ENCODE measurements at regions not wholly inside any gene's neighbourhood (a gene's known extent, or its start where the extent isn't known, plus 50 kb on each side); places are given as distances from the start of the nearest gene placed in this dataset.

- no peak for TF ChIP-seq CTCF (IDR thresholded peaks at IDR 0.05)
- 95% methylated on average over 17 of the region's 21 CpGs for WGBS (ENCODE audit: insufficient coverage)
- Mint-ChIP-seq H3K4me1 (no peaks in the 10 kb centered on the region), H3K9me3 (peaks cover 0 to 6% (median 2%) of the 10 kb centered on the region in 7 donors), H3K36me3 (no peaks in the 10 kb centered on the region), H3K27ac (no peak overlapping the region), H3K4me3 (no peak overlapping the region), H3K27me3 (ENCODE audit: low read depth in 3 of 3) (peaks cover 1 to 5% (median 3%) of the 10 kb centered on the region in 3 donors)
- no peak overlapping the region for H3K4me3 ChIP-seq (replicated peaks in 1 of 3; ENCODE audit: low read depth in 2 of 3, low read length in 3 of 3)
- H3K27ac ChIP-seq (ENCODE audit: low read depth in 1 of 2, low read length in 2 of 2): no peak overlapping the region
- H4K20me1 ChIP-seq (ENCODE audit: insufficient read depth, low read length): no peaks in the 10 kb centered on the region
- no peak overlapping the region for H2AFZ ChIP-seq (ENCODE audit: insufficient read depth, low read depth, low read length, poor library complexity, severe bottlenecking)
- no peaks in the 10 kb centered on the region for H3K4me1 ChIP-seq (ENCODE audit: control insufficient read depth in 1 of 2, insufficient read depth in 2 of 2, low read length in 2 of 2)
- H3K79me2 ChIP-seq (ENCODE audit: insufficient read depth, low read length): no peaks in the 10 kb centered on the region
- H3K27me3 ChIP-seq (ENCODE audit: control insufficient read depth in 2 of 2, insufficient read depth in 2 of 2, low read length in 2 of 2): no peaks in the 10 kb centered on the region
- H3K36me3 ChIP-seq (replicated peaks in 1 of 2; ENCODE audit: control insufficient read depth in 1 of 2, insufficient read depth in 2 of 2, low read length in 2 of 2): no peaks in the 10 kb centered on the region
- intact Hi-C loops (cut with micrococcal nuclease): no loop called here
- no peak for DNase-seq
- peaks cover 0 to 2% of the 10 kb centered on the region in 2 donors for H3K9me3 ChIP-seq (replicated peaks in 1 of 2; ENCODE audit: control insufficient read depth in 1 of 2, insufficient read depth in 1 of 2, low read length in 2 of 2)
- H3K4me2 ChIP-seq (replicated peaks; ENCODE audit: extremely low read depth, low read length, poor library complexity, severe bottlenecking): no peak overlapping the region
- no peak overlapping the region for H3K9ac ChIP-seq (ENCODE audit: insufficient read depth, low read length, poor library complexity, severe bottlenecking)
These were observed 85.5 kb upstream of the RPS6KA2 start for GRCh38 chr6:166712286-166713228.

DNA sequence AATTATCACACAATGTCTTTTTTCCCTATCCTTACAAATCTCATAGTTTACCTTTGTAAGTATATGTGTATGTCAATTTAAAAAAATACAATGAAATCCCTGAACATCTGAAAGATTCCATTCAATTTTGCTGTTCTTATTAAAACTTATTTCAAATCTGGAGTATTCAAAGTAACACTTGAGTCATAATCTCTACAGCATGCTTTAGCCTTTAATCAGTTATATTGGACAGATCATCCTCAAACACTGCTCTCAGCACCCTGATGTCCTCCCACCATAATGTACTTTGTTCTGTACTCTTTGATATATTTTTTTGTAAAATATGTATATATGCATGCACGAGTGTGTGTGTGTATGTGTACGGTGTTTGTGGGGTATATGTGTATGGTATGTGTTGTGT, 83.0 kb upstream of the RPS6KA2 start:
- no peak for TF ChIP-seq CTCF (IDR thresholded peaks at IDR 0.05)
- no peaks in the 10 kb centered on the region for H4K20me1 ChIP-seq (ENCODE audit: insufficient read depth, low read length)
- Mint-ChIP-seq H3K4me3 (no peak overlapping the region), H3K27ac (no peak overlapping the region), H3K9me3 (peaks cover 0 to 6% (median 2%) of the 10 kb centered on the region in 7 donors), H3K36me3 (no peaks in the 10 kb centered on the region), H3K4me1 (peaks cover 4% of the 10 kb centered on the region), H3K27me3 (ENCODE audit: low read depth in 3 of 3) (peaks cover 0 to 3% (median 1%) of the 10 kb centered on the region in 3 donors)
- H3K27me3 ChIP-seq (ENCODE audit: control insufficient read depth in 2 of 2, insufficient read depth in 2 of 2, low read length in 2 of 2): no peaks in the 10 kb centered on the region
- no peak overlapping the region for H3K9ac ChIP-seq (ENCODE audit: insufficient read depth, low read length, poor library complexity, severe bottlenecking)
- DNase-seq: no peak
- H3K4me2 ChIP-seq (replicated peaks; ENCODE audit: extremely low read depth, low read length, poor library complexity, severe bottlenecking): no peak overlapping the region
- no peak overlapping the region for H2AFZ ChIP-seq (ENCODE audit: insufficient read depth, low read depth, low read length, poor library complexity, severe bottlenecking)
- intact Hi-C loops (cut with micrococcal nuclease): no loop called here
- no peaks in the 10 kb centered on the region for H3K4me1 ChIP-seq (ENCODE audit: control insufficient read depth in 1 of 2, insufficient read depth in 2 of 2, low read length in 2 of 2)
- H3K27ac ChIP-seq (ENCODE audit: low read depth in 1 of 2, low read length in 2 of 2): no peak overlapping the region
- H3K9me3 ChIP-seq (replicated peaks in 1 of 2; ENCODE audit: control insufficient read depth in 1 of 2, insufficient read depth in 1 of 2, low read length in 2 of 2): peaks cover 0 to 2% of the 10 kb centered on the region in 2 donors
- no peaks in the 10 kb centered on the region for H3K36me3 ChIP-seq (replicated peaks in 1 of 2; ENCODE audit: control insufficient read depth in 1 of 2, insufficient read depth in 2 of 2, low read length in 2 of 2)
- no CpG with 5 or more reads among the region's 2 CpGs for WGBS (ENCODE audit: insufficient coverage)
- no peak overlapping the region for H3K4me3 ChIP-seq (replicated peaks in 1 of 3; ENCODE audit: low read depth in 2 of 3, low read length in 3 of 3)
- H3K79me2 ChIP-seq (ENCODE audit: insufficient read depth, low read length): no peaks in the 10 kb centered on the region
